Fibroblast of lung (primary cell): ENCODE measurements at regions not wholly inside any gene's neighbourhood (a gene's known extent, or its start where the extent isn't known, plus 50 kb on each side); places are given as distances from the start of the nearest gene placed in this dataset.

Experiments used
- EZH2 ChIP-seq: IDR thresholded peaks from 2 replicates; pipeline ENCODE4 v1.5.1; 2012; ENCODE audit warnings: low read length, control low read depth, mild to moderate bottlenecking; ENCODE audit errors: missing control alignments
- TF ChIP-seq, protein P1 (sequence below), 2 donors: IDR thresholded peaks in 1 of 2; conservative IDR thresholded peaks in 1 of 2; 1 replicate in 1 of 2; 2 replicates in 1 of 2; pipeline ENCODE4 v1.5.1; 2011 to 2012; ENCODE audit warnings: low read length in 2 of 2, control low read depth in 1 of 2, inconsistent platforms in 1 of 2, low read depth in 1 of 2, mild to moderate bottlenecking in 1 of 2

DNA sequence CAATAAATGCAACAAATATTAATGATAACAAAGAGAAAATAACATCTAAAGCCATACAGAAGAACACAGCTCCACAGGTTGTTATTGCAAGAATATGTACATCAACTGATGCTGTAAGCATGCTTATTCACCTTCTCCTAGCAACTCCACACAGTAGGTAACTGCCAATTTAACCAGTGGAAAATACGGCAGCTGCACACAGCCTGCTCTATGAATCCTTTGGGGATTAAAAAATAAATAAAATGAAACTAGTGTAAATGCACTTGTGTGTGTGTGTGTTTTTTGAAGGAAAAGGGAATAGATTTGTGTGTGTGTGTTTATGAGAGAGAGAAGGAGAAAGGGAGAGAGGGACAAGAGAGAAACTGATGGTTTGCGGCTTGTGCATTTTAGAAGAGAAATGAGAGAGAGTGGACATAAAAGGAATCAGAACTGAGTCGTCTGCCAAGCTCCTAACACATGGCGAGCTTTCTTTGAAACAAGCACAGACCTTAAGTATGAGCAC, 96.2 kb upstream of the PDE1A start:
- no peak for TF ChIP-seq EZH2
- TF ChIP-seq, protein P1, sequence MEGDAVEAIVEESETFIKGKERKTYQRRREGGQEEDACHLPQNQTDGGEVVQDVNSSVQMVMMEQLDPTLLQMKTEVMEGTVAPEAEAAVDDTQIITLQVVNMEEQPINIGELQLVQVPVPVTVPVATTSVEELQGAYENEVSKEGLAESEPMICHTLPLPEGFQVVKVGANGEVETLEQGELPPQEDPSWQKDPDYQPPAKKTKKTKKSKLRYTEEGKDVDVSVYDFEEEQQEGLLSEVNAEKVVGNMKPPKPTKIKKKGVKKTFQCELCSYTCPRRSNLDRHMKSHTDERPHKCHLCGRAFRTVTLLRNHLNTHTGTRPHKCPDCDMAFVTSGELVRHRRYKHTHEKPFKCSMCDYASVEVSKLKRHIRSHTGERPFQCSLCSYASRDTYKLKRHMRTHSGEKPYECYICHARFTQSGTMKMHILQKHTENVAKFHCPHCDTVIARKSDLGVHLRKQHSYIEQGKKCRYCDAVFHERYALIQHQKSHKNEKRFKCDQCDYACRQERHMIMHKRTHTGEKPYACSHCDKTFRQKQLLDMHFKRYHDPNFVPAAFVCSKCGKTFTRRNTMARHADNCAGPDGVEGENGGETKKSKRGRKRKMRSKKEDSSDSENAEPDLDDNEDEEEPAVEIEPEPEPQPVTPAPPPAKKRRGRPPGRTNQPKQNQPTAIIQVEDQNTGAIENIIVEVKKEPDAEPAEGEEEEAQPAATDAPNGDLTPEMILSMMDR (conservative IDR thresholded peaks at IDR 0.05 in 1 of 2, IDR thresholded peaks at IDR 0.05 in 1 of 2; ENCODE audit: low read depth in 1 of 2, low read length in 2 of 2) = no peak
